GM19372 (cell line): ENCODE measurements at regions not wholly inside any gene's neighbourhood (a gene's known extent, or its start where the extent isn't known, plus 50 kb on each side); places are given as distances from the start of the nearest gene placed in this dataset.
"Not testable (repeated sequence)": the region's sequence is repeated elsewhere in the genome, so short reads cannot be mapped to it uniquely, and the experiment has no call there.

Experiments
- ATAC-seq: cut with Tn5 transposase; IDR thresholded peaks from one replicate; pipeline ENCODE4 v1.9.1; 2021; ENCODE audit warnings: mild to moderate bottlenecking, low read depth, moderate library complexity; ENCODE audit not compliant: unreplicated experiment

- ATAC-seq: no peak
These were observed 56.3 kb upstream of the CD93 start for GRCh38 chr20:23142162-23143050.

DNA sequence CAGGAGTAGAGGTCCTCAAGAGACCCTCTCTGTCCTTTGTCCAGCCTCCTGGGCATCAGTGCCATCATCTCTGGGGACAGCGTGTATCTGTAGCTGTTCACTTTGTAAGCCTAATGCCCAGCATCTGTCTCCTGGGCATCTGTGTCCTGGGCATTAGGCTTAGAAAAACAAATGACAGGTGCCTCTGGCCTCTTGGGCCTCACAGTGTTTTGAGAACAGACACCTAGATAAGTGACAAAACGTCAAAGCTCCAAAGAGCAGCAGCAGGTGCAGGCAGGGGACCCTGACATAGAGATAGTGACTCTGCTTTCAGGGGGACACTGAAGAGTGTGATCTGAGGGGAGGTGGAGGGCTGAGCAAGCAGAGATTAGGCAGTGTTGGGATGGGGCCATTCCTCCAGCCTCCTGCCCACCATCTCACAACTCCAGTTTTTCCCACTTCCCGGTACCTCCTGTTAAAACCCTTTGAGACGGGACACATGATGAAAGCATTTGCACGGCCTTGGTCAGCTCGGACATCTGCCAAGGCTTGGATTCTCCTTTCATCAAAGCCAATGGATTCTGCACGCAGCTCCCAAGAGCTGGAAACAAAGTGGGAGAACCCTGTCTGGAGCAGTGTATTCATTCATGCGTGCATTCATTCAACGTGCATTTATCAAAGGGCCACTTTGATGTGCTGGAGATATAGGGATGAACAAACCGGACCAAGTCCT is 55.5 kb upstream of the CD93 start:
- no peak for ATAC-seq

DNA sequence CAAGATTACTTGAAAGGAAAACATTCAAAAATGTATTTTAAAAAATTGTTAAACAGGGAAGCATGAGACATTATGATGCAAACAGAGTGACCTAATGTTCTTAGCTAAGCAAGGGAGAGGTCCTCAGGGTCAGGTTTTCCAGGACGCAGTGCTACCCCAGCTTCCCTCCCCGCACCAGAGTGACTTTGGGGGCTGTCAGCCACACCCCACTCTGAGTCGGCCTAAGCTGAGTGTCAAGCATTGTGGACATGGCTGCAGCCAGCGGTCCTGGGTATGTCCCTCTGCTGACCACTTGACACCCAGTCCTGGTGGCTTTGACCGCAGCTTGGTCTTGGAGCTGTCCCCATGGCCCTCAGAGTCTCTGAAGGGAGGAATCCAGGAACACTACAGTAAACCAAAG is 54.9 kb upstream of the CD93 start:
- no peak for ATAC-seq

- ATAC-seq: not testable (repeated sequence)
These were observed 53.9 kb upstream of the CD93 start for GRCh38 chr20:23139984-23140383.

GRCh38 chr20:23139524-23139923 is 53.4 kb upstream of the CD93 start:
- no peak for ATAC-seq

DNA sequence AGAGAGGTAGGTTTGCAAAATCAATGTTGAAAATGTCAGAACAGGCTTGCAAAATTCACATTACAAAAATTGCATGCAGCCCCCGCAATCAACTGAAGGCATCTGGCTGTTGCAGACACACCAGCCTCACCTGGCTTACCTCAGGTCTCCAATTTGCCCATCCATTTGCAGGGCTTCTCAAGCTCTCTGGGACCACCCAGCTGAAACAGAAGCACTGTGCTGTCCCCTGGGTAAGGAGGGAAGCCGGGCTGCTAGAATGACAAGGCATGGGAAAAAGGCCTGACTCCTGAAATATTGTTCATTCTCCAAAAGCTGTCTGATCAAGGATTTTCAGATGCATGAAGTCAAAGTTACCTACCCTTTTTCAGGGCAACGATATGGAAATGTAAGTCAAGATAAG is 52.6 kb upstream of the CD93 start:
- ATAC-seq: no peak

DNA sequence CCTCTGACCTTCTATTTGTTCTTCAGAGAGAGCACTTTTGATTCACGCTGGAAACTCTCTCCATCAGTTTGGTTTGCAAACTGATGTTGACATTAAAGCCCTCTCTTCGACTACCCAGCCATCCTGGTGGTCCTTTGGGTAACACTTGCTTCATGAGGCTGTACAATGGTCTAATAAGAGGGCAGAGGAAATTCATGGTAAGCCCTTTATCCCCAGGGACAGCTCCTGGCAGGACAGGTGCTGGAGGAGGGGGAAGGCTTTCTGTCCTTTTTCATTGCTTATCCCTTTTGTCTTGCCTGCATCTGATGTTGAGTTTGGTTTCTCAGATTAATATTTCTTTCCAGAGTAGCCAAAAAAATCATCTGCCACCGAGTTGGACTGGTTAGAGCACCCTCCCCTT is 52.1 kb upstream of the CD93 start:
- ATAC-seq: no peak

DNA sequence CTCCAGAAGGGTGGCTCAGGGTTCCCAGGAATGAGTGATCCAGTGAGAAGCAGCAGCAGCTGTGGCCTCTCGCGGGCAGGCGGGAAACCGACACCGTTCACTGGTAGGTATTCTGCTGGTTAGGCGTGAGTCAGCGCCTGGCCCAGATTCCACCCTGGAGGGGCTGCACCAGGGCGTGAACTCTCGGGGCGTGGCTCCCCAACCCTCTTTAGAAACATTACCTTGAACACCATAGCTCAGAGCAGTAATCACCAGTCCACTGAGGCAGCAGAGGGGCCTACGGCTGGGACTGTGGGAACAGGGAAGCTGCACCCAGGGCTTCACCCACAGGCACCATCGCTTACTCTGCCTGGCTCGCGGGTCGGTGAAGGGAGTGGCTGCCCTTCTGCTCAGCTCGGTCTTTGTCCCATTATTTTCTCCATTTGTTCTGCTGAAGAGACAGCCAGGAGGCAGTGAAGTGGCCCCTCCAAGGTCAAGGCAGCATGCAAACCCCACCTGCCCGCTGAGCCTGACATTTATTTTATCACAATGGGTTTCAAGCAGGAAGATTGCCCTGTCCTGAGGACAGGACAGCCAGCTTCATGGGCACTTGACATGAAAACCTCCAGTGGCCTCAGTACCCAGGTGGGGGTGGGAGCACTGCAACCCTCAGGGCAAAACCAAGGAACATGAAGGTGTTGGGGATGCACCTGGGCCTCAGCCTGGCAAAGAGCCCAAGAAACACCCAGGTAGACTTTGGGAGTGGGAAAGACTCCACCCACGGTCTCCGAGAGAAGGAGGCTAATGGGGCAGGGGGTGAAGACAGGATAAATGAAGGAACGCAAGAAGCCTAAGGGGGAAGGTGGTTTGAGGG is 51.0 kb upstream of the CD93 start:
- ATAC-seq: no peak

DNA sequence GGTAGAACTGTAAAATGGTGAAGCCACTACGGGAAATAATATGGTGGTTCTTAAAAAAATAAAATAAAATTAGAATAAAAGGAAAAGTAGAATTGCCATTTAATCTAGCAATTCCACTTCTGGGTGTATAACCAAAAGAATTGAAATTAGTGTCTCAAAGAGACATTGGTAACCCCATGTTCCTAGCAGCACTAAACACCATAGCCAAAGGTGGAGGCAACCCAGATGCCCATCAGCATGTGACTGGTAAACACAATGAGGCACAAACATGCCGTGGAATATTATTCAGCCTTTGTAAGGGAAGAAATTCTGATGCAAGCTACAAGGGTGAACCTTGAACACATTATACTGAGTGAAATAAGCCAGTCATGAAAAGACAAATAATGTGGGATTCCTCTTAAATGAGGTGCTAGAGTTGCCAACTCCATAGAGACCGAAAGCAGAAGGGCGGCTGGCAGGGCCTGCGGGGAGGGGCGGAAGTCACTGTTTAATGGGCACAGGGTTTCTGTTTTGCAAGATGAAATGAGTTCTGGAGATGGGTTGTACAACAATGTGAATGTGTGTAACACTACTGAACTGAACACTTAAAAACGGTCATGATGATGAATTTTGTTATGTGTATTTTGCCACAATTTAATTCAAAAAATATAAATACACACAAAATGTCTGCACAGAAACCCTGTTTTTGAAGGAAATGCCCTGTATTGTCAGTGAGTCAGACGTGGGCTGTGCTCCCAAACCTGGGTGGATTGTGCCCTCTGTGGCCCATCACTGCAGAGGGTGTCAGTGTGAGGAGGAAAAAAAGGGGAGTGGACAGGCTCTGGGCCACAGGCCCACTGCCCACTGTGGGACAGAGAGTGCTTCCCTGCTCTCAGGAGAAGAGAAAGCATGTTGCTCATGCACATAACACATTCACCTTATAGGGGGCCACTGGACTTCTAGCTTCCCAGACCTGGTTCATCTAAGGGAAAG is 49.6 kb upstream of the CD93 start:
- no peak for ATAC-seq
